Vagina (tissue), 2 donors: ENCODE measurements at regions not wholly inside any gene's neighbourhood (a gene's known extent, or its start where the extent isn't known, plus 50 kb on each side); places are given as distances from the start of the nearest gene placed in this dataset.

Experiments
- POLR2AphosphoS5 ChIP-seq, 2 donors: sonication (generic); formaldehyde crosslinking; IDR thresholded peaks; one replicate each; pipeline ENCODE4 v1.9.0; 2017; ENCODE audit warnings: antibody characterized with exemption in 2 of 2, mild to moderate bottlenecking in 2 of 2, low read depth in 1 of 2; ENCODE audit not compliant: insufficient read depth in 1 of 2
- TF ChIP-seq, protein P1 (sequence below), 3 experiments: fragments of 450-650 bp in 2 of 3; fragments of 200-600 bp in 1 of 3; sonication (generic) in 1 of 3; IDR thresholded peaks; one replicate each; pipeline ENCODE4 v1.5.1; 2017 to 2019; ENCODE audit warnings: antibody characterized with exemption in 3 of 3, mild to moderate bottlenecking in 2 of 3, moderate library complexity in 2 of 3

DNA sequence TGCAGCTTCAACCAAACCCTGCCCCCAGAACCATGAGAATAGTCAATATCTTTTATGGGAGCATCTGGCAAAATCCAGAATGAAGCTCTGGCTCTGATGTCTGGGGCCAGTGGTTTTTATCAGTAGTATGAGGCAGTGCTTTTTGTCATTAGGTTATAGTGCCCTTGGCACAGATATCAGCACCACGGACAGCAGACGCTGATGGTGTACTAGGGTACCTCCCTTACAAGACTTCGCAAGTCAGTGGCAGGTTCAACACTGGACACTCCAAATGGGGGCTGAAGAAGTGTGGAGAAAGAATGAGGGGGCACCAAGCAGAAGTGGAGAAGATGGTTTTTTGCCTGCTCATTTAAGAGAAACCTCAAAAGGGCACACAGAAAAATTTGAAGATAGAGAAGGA lies 68.2 kb upstream of the E2F7 start:
- TF ChIP-seq, protein P1, sequence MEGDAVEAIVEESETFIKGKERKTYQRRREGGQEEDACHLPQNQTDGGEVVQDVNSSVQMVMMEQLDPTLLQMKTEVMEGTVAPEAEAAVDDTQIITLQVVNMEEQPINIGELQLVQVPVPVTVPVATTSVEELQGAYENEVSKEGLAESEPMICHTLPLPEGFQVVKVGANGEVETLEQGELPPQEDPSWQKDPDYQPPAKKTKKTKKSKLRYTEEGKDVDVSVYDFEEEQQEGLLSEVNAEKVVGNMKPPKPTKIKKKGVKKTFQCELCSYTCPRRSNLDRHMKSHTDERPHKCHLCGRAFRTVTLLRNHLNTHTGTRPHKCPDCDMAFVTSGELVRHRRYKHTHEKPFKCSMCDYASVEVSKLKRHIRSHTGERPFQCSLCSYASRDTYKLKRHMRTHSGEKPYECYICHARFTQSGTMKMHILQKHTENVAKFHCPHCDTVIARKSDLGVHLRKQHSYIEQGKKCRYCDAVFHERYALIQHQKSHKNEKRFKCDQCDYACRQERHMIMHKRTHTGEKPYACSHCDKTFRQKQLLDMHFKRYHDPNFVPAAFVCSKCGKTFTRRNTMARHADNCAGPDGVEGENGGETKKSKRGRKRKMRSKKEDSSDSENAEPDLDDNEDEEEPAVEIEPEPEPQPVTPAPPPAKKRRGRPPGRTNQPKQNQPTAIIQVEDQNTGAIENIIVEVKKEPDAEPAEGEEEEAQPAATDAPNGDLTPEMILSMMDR (IDR thresholded peaks at IDR 0.05) = no peak
- TF ChIP-seq POLR2AphosphoS5 (IDR thresholded peaks at IDR 0.05; ENCODE audit: insufficient read depth in 1 of 2, low read depth in 1 of 2) = no peak
